Astrocyte (in vitro differentiated cells and primary cell): ENCODE measurements at regions not wholly inside any gene's neighbourhood (a gene's known extent, or its start where the extent isn't known, plus 50 kb on each side); places are given as distances from the start of the nearest gene placed in this dataset.

Experiments used
- CTCF ChIP-seq: IDR thresholded peaks from 2 replicates; pipeline ENCODE4 v1.5.1; 2011; ENCODE audit warnings: low read depth, mild to moderate bottlenecking, inconsistent platforms, low read length, moderate library complexity; ENCODE audit not compliant: insufficient read depth
- EZH2 ChIP-seq: IDR thresholded peaks from 2 replicates; pipeline ENCODE4 v1.6.1; 2012; ENCODE audit warnings: mild to moderate bottlenecking, low read length, inconsistent platforms; ENCODE audit not compliant: insufficient read depth

- TF ChIP-seq CTCF (no peak), EZH2 (no peak)
Measured at GRCh38 chr13:82713687-82714405, 1168.4 kb downstream of the SLITRK1 start.
